ENCODE measurements at regions not wholly inside any gene's neighbourhood (a gene's known extent, or its start where the extent isn't known, plus 50 kb on each side); places are given as distances from the start of the nearest gene placed in this dataset.
"Not testable (repeated sequence)": the region's sequence is repeated elsewhere in the genome, so short reads cannot be mapped to it uniquely, and the experiment has no call there.

GRCh38 chr4:31408121-31408520 is 688.0 kb downstream of the PCDH7 start:
- DNase-seq, result no peak

GRCh38 chr4:31411565-31411964 is 691.4 kb downstream of the PCDH7 start:
- DNase-seq, result no peak

DNA sequence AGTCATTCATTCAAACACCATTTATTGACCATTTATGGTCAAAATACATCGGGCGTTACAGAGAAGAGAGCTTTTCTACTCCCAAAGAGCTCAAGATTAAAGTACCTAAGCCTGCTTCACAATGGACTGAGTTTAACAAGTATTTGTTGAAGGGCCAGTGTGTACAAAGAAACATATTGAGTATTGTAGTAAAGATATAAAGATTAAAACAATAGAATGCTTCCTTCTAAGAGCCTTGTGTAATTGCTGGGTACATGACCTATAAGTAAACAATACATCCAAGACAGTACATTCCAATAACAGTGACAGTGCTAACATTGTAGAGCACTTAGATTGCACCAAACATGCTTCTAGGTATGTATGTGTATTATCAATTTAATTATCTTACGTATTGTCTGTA is 695.5 kb downstream of the PCDH7 start:
- DNase-seq, result no peak

GRCh38 chr4:31416498-31416897 is 696.3 kb downstream of the PCDH7 start:
- DNase-seq, result no peak

- DNase-seq, result no peak
Measured at GRCh38 chr4:31417040-31417439, 696.9 kb downstream of the PCDH7 start.

GRCh38 chr4:31422006-31422405 is 701.8 kb downstream of the PCDH7 start:
- no peak for DNase-seq

DNA sequence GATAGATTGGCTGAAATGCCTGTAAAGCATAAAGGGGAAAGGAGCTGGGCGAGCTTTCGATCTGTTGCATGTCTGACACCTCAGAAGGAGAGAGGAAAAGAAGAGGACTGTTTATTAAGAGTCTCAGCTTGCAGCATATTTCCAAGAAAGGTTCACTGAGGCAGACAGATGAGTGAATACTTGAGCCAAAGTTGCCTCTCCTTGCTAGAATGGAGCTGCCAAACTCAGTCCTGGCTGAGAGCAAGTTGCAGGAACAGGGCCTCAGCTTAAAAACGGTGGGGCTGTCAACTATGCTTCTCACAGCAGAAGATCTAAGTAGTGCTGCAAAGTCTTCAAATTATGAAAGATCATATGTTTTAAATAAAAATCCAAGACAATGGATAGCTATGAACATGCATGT is 707.5 kb downstream of the PCDH7 start:
- DNase-seq, result no peak

GRCh38 chr4:31442236-31442635 is 722.1 kb downstream of the PCDH7 start:
- DNase-seq, result no peak

- DNase-seq, result no peak
Measured at GRCh38 chr4:31445526-31445925, 725.4 kb downstream of the PCDH7 start.

DNA sequence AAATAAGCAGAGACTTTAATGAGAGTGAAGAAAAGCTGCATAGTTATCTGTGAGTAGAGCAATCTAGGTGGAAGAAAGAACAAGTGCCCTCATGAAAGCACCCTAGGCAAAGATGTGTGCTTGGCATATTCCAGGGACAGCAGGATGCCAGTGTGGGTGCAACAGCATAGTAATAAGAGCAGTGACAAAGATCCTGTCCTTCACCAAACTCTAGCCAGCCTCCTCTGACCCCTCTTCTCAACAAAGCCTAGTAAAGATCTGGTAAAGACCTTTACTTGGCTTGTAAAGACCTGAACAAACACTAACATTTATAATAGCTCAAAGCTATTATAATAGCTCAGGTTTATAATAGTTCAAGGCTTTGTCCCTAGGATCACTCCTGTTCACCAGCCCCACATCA is 735.4 kb downstream of the PCDH7 start:
- no peak for DNase-seq

DNA sequence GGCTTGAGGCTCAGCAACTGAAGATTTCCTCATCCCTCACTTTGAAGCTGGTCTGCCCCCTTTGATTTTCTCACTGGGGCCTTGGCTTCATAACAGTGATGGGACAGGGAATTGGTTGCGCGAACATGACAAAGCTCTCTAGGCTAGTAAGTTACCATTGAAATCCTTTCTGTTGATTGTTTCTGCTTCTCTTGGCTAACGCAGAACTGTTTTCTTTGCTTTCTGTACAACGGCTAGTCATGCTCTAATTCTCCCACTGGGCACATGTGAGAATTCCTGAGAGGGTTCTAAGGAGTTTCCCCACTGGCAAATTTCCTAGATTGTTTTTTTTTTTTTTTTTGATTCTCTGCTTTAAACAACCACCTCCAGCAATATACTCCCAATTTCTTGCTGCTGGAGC is 738.6 kb downstream of the PCDH7 start:
- no peak for DNase-seq

- DNase-seq, result no peak
Measured at GRCh38 chr4:31461421-31461820, 741.3 kb downstream of the PCDH7 start.

- DNase-seq, result no peak
Measured at GRCh38 chr4:31467781-31468180, 747.6 kb downstream of the PCDH7 start.

GRCh38 chr4:31474221-31474620 is 754.1 kb downstream of the PCDH7 start:
- DNase-seq, result no peak

GRCh38 chr4:31482691-31483090 is 762.5 kb downstream of the PCDH7 start:
- no peak for DNase-seq

DNA sequence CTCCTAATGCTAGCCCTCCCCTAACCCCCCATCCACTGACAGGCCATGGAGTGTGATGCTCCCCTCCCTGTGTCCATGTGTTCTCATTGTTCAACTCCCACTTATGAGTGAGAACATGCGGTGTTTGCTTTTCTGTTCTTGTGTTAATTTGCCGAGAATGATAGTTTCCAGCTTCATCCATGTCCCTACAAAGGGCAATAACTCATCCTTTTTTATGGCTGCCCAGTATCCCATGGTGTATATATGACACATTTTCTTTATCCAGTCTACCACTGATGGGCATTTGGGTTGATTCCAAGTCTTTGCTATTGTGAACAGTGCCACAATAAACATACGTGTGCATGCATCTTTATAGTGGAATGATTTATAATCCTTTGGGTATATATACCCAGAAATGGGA is 779.0 kb downstream of the PCDH7 start:
- not testable (repeated sequence) for DNase-seq

DNA sequence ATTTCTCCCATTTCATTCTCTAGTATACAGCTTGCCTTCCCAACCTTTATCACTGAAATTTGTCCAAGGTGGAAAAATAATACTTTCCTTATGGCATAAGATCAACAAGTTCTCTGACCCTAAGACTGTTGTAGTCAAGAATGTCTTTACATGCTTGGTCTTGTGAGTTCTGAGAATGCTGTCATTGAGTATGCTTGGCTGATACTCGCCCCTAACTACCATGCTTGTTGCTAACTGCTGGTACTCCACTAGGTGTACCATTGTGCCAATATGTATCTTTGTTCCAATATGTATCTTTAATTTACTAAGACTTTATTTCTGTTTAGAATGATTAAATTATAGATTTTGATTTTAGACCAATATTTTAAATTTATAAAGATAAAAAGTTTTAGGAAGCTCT is 796.4 kb downstream of the PCDH7 start:
- no peak for DNase-seq

- no peak for DNase-seq
Measured at GRCh38 chr4:31518796-31519250, 798.7 kb downstream of the PCDH7 start.

GRCh38 chr4:31530555-31530954 is 810.4 kb downstream of the PCDH7 start:
- DNase-seq, result no peak

- DNase-seq, result no peak
Measured at GRCh38 chr4:31538877-31539276, 818.7 kb downstream of the PCDH7 start.

DNA sequence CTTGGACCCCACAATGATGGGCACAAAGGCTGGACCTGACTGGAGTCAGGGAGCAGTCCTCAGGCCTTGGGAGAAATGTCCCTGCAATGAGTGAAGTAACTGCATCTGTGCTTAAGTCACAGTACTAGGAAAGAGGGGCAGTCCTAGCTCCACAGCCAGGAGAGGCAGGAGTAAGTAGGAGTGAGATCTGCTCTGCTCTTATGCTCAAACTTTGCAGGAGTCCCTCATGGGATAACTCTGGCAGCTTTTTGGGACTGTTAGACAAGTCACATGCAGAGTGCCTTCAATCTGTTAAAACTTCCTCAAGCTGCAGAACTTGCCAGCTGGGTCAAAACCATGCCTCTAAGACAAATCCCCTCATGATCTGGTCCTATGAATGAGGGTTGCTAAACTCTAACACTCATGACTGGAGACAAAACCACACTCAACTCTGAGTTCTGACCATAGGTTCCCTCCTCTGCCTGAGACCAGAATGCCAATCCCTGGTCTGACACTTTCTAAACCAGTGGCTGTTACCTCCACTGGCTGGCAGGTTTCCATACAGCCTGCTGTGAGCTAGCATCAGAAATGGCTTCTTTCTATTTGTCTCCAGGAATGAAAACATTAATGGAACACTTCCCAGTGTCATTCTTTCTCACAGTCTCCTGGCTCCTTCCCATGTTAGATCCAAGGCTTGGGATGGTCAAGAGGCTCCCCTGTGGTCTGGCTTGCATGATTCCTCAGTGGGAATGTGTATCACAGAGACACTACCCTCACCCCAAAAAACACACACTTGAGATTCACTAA is 819.3 kb downstream of the PCDH7 start:
- no peak for DNase-seq

DNA sequence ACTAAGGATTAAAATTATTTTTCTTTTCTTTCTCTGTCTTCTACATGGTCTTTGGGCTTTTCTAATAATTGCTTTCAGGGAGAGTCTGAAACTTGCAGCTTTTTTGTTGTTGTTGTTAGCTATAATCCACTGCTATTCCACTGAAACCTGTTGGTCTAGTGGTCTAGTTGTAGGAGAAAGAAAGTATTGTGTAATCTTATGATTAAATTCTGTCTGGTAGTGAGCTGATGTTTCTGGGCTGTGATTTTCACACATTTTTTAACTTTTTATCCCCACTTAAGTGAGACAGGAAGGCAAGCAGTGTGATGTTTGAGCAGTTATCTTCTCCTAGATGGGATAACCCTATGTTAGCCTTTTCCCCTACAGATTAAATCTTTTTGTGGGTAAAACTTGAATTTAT is 825.2 kb downstream of the PCDH7 start:
- DNase-seq, result no peak

- no peak for DNase-seq
Measured at GRCh38 chr4:31545755-31546154, 825.6 kb downstream of the PCDH7 start.

DNA sequence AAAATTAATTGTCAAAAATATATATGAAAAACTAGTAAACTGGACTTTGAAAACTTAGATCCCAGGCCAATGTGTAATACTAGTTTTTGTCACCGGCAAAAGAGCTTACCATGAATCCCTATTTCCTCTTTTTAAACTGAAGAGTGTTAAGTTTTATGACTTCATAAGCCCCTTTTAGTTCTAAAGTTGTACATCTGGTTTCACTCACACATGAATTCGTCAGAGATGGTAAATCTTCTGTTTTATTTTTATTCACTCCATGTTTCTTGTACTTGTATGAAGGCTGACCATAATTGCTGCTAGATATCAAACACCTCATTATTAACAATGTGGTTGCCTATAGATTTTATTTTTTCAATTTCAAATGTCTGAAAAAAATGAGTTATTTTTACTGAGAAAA is 827.9 kb downstream of the PCDH7 start:
- DNase-seq, result no peak

DNA sequence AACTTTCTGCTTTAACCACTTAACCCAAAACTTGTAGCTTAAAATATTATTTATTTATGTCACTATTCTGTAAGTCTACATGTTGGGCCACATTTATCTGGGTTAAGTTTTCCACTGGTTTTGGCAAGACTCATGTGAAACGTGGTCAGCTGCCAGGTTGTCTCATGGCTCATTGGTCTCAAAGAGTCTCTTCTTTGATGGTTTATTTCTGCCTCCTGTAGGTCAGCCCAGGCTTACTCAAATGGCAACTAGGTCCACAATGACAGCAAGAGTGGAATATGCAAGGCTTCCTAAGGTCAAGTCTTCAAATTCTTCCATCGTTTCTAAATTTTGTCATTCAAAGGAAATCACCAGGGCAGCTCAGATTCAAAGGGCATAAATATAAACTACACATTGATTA is 828.7 kb downstream of the PCDH7 start:
- no peak for DNase-seq
